Heart right ventricle (tissue), 16 donors: ENCODE measurements at regions not wholly inside any gene's neighbourhood (a gene's known extent, or its start where the extent isn't known, plus 50 kb on each side); places are given as distances from the start of the nearest gene placed in this dataset.

Experiments
- ATAC-seq, 8 donors: fragments of 200-7000 bp; cut with Tn5 transposase; one replicate each; pipeline ENCODE4 v1.9.1; 2020; ENCODE audit warnings: mild to moderate bottlenecking in 8 of 8, moderate library complexity in 8 of 8, moderate number of reproducible peaks in 1 of 8
- DNase-seq, 2 donors: peaks; one replicate each; pipeline ENCODE4 v3.0.0-alpha.2; 2020
- H3K27ac ChIP-seq, 10 donors: fragments of 200-600 bp; sonication (generic) in 2 of 10; one replicate each; pipeline versions ENCODE4 v1.5.0 to v1.8.0; 2020 to 2022; ENCODE audit warnings: mild to moderate bottlenecking in 3 of 10
- H3K27me3 ChIP-seq, 7 donors: fragments of 200-600 bp; one replicate each; pipeline ENCODE4 v1.8.0; 2021 to 2022; ENCODE audit warnings: mild to moderate bottlenecking in 2 of 7
- H3K36me3 ChIP-seq, 9 donors: fragments of 200-600 bp; sonication (generic) in 1 of 9; one replicate each; pipeline versions ENCODE4 v1.5.0 to v1.8.0; 2020 to 2022; ENCODE audit warnings: mild to moderate bottlenecking in 2 of 9
- H3K4me1 ChIP-seq, 9 donors: fragments of 200-600 bp; sonication (generic) in 1 of 9; one replicate each; pipeline versions ENCODE4 v1.5.0 to v1.8.0; 2020 to 2022; ENCODE audit warnings: mild to moderate bottlenecking in 4 of 9
- H3K4me3 ChIP-seq, 10 donors: fragments of 200-600 bp; sonication (generic) in 2 of 10; one replicate each; pipeline versions ENCODE4 v1.5.0 to v1.8.0; 2020 to 2022; ENCODE audit warnings: mild to moderate bottlenecking in 7 of 10, moderate library complexity in 2 of 10
- H3K9me3 ChIP-seq, 11 donors: fragments of 200-600 bp in 10 of 11; sonication (generic) in 2 of 11; one replicate each; pipeline versions ENCODE4 v1.5.0 to v1.8.0; 2013 to 2022; ENCODE audit warnings: mild to moderate bottlenecking in 2 of 11, control low read depth in 1 of 11, moderate library complexity in 1 of 11
- CTCF ChIP-seq, 9 donors: fragments of 200-600 bp; sonication (generic) in 2 of 9; IDR thresholded peaks; one replicate each; pipeline versions ENCODE4 v1.5.0 to v1.8.0; 2021 to 2022; ENCODE audit warnings: antibody characterized with exemption in 9 of 9, mild to moderate bottlenecking in 5 of 9, moderate library complexity in 1 of 9
- WGBS, 2 donors: extraction: QIAGEN DNeasy Blood & Tissue Kit; methylation state at CpG; one replicate each; pipeline ENCODE4 v1.1.7; 2013; ENCODE audit warnings: inconsistent platforms in 1 of 2; 5-methylcytosine and 5-hydroxymethylcytosine counted together
- intact Hi-C, 10 donors: fragments of 100-400 bp; cut with DNase I; formaldehyde crosslinking; loops; one replicate each; pipeline versions ENCODE4 v1.11.1 to v1.14.2; 2022
- donor health status: Arrhythmogenic right ventricular cardiomyopathy.
- donor health status: ischemic (EF 13 %, LVEDD 7.1; RV severe dilation, severe dysfunction).
- donor health status: healthy with polysubstance abuse.
- donor health status: DM: no; HTN: yes; CAD: no.
- donor health status: DM: no; HTN: no; CAD: no.
- donor health status: ischemic (EF 25% LVEDD 6.9; RV normal size, moderate dysfunction).
- donor health status: ischemic (EF 25% LVEDD 5.7; RV mildly dilated, moderate dysfunction).
- donor health status: healthy.
- donor health status: DM: yes; HTN: yes; CAD: no.
- donor health status: Ischemic cardiomyopathy.
- donor health status: ischemic (EF 35%, LVEDD 5.7; RV mildly dilated, moderate dysfunction).
- donor health status: nonischemic (EF 11% LVEDD 7.7; RV severe dilation, severe dysfunction).
- donor health status: DM: yes; HTN: yes; CAD: no.
- donor health status: PGD.
- donor health status: ischemic (EF 29% LVEDD 5.4; RV normal size, mild dysfunction).
- donor health status: nonischemic (EF 23%, LVEDD 6.1; RV moderate dilation, normal function).

GRCh38 chr6:88365230-88365629, 199.1 kb upstream of the CNR1 start:
- ATAC-seq: no peak
- H3K9me3 ChIP-seq: no peaks in the 10 kb centered on the region
- WGBS, 2 donors: 80 to 92% methylated on average over 2 of the region's 2 CpGs
- no peak overlapping the region for H3K4me3 ChIP-seq
- DNase-seq: no peak
- no peaks in the 10 kb centered on the region for H3K36me3 ChIP-seq
- H3K27me3 ChIP-seq: peaks cover 0 to 10% (median 0%) of the 10 kb centered on the region in 7 donors
- no peak overlapping the region for H3K27ac ChIP-seq
- H3K4me1 ChIP-seq: no peaks in the 10 kb centered on the region
- TF ChIP-seq CTCF (IDR thresholded peaks at IDR 0.05): no peak
- intact Hi-C loops: no loop called here

- H3K4me1 ChIP-seq: peaks cover 0 to 3% (median 0%) of the 10 kb centered on the region in 9 donors
- no peaks in the 10 kb centered on the region for H3K9me3 ChIP-seq
- H3K36me3 ChIP-seq: no peaks in the 10 kb centered on the region
- no peak overlapping the region for H3K27ac ChIP-seq
- WGBS, 2 donors: 88 to 93% methylated on average over 4 of the region's 4 CpGs
- intact Hi-C loops: no loop called here
- TF ChIP-seq CTCF (IDR thresholded peaks at IDR 0.05): no peak
- ATAC-seq (no peak), DNase-seq (no peak)
- peaks cover 0 to 5% (median 0%) of the 10 kb centered on the region in 7 donors for H3K27me3 ChIP-seq
- H3K4me3 ChIP-seq: no peak overlapping the region
These were observed 195.6 kb upstream of the CNR1 start for GRCh38 chr6:88361754-88362153.

GRCh38 chr6:88361298-88361697, 195.2 kb upstream of the CNR1 start:
- DNase-seq (no peak), ATAC-seq (no peak)
- Histone ChIP-seq H3K36me3 (no peaks in the 10 kb centered on the region), H3K4me3 (no peak overlapping the region), H3K9me3 (no peaks in the 10 kb centered on the region), H3K4me1 (peaks cover 0 to 3% (median 0%) of the 10 kb centered on the region in 9 donors), H3K27ac (no peak overlapping the region), H3K27me3 (peaks cover 0 to 2% (median 0%) of the 10 kb centered on the region in 7 donors)
- TF ChIP-seq CTCF (IDR thresholded peaks at IDR 0.05): no peak
- WGBS, 2 donors: 73 to 77% methylated on average over 3 of the region's 3 CpGs
- intact Hi-C loops: no loop called here

GRCh38 chr6:88360203-88360797, 194.2 kb upstream of the CNR1 start:
- Histone ChIP-seq H3K27me3 (no peaks in the 10 kb centered on the region), H3K4me3 (no peak overlapping the region), H3K36me3 (no peaks in the 10 kb centered on the region), H3K9me3 (no peaks in the 10 kb centered on the region), H3K27ac (no peak overlapping the region), H3K4me1 (peaks cover 0 to 3% (median 0%) of the 10 kb centered on the region in 9 donors)
- WGBS, 2 donors: 33 to 38% methylated on average over 1 of the region's 1 CpG
- ATAC-seq (no peak), DNase-seq (no peak)
- intact Hi-C loops: no loop called here
- no peak for TF ChIP-seq CTCF (IDR thresholded peaks at IDR 0.05)
